Right renal pelvis (tissue), 4 donors: ENCODE measurements at regions not wholly inside any gene's neighbourhood (a gene's known extent, or its start where the extent isn't known, plus 50 kb on each side); places are given as distances from the start of the nearest gene placed in this dataset.
"Not testable (repeated sequence)": the region's sequence is repeated elsewhere in the genome, so short reads cannot be mapped to it uniquely, and the experiment has no call there.

ENCODE experiments used
- DNase-seq, 4 donors: peaks; one replicate each; pipeline ENCODE4 v3.0.0-alpha.2; 2013; ENCODE audit warnings: low read depth in 4 of 4, low spot score in 3 of 4, missing footprints in 1 of 4

DNA sequence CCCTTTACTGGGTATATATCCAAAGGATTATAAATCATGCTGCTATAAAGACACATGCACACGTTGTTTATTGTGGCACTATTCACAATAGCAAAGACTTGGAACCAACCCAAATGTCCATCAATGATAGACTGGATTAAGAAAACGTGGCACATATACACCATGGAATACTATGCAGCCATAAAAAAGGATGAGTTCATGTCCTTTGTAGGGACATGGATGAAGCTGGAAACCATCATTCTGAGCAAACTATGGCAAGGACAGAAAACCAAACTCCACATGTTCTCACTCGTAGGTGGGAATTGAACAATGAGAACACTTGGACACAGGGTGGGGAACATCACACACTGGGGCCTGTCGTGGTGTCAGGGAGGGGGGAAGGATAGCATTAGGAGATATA lies 59.2 kb downstream of the CXorf49B start:
- DNase-seq = not testable (repeated sequence)

DNA sequence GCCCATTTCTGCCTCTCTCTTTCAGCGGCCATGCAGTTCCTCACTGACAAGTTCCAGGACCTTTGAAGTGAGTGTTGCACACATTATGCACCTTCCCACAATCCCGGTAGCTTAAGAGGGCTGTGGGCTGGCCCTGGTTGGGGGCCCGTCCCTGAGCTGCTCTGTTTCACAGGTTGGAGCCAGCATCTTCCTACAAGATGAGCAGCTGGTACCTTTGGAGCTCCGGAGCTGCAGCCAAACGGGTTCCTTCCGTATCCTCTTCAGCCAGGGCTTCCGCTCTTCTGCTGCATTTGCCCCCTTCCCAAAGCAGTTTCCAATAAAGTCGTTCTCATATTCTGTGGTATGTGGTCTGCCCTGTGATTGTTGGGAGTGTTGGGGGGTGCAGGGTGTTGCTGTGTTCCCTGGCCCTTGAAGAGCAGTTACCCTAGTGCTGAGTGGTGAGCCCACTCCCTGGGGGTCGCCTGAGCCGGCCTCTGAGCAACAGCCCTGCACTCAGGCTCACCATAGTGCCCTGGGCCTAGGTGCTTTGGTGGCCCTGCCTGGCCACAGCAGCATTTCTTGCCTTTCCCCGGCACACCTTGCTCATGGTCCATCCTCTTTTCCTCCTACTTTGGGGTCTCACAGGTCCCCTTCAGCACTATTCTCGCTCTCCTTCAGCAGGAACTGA lies 60.4 kb downstream of the CXorf49B start:
- no peak for DNase-seq

DNA sequence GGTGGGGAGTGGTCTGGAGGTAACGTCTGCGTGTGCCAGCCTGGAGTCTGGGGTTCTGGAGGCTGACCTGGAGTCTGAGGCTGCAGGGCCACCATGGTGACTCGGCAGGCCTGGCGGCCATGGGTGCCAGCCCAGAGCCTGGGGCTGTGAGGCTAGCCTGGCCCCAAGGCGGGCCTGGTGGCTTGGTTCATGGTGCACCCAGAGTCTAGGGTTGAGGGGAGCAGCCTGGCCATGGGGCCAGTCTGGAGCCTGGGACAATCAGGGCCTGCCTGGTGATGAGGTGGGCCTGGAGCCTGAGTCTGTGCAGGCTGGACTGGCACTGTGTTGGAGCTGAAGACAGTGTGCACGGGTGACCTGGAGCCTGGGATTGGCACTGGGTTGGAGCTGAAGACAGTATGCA lies 64.9 kb downstream of the CXorf49B start:
- no peak for DNase-seq

DNA sequence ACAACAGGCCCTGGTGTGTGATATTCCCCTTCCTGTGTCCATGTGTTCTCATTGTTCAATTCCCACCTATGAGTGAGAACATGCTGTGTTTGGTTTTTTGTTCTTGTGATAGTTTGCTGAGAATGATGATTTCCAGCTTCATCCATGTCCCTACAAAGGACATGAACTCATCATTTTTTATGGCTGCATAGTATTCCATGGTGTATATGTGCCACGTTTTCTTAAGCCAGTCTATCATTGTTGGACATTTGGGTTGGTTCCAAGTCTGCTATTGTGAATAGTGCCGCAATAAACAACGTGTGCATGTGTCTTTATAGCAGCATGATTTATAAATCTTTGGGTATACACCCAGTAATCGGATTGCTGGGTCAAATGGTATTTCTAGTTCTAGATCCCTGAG lies 72.6 kb upstream of the NHSL2 start:
- DNase-seq = not testable (repeated sequence)

DNA sequence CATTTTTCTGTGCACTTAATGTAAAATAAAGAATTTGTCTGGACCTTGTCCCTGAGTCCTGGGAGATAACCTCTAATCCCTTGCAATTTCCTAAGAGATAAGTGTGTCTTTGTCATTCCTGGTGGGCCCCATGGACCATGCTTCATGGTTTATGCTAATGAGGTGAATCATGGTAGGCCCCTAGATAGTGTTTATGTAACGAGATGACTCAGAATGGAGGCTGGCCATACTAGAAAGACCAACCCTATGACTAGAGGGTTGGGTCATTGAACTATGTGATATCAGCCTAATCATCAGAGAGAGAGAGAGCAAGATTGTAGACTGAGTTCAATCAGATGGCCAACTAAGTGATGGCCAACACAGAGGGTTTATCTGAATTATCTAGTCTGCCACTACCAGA lies 64.2 kb upstream of the NHSL2 start:
- DNase-seq = no peak

DNA sequence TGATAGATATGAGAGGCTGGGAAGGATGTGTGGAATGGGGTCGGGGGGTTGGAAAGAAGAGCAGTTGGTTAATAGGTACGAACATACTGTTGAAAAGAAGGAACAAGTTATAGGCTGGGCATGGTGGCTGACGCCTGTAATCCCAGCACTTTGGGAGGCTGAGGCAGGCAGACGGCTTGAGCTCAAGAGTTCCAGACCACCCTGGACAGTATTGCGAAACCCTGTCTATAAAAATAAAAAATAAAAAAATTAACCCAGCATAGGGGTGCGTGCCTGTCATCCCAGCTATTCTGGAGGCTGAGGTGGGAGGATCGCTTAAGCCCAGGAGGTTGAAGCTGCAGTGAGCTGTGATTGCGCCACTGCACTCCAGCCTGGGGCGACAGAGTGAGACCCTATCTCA lies 58.5 kb upstream of the NHSL2 start:
- DNase-seq = no peak

DNA sequence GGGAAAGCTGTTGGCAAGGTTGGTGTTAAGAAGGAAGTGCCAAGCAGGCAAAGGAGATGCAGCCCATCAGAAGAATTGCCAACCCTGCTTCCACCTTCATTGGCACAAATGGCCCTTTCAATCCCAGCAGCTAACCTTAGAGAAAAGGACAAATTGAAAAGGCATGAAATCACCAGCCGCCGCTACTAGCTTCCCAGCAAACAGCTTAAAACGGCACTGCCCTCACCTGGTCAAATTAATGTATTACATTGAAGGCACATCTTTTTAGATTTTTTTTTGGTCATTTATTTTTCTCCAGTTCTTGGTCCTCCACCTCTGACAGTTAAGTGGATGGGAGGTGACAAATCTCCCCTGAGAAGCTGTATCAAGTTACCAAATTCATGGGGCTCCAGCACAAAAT lies 51.0 kb upstream of the NHSL2 start:
- peak in 1 of 4 donors; percentile 20 for DNase-seq
